Natural killer cell treated with Interleukin-12 subunit alpha and Interleukin-12 subunit beta and Interleukin-15 and Interleukin-18, amount 100 ng/mL, for 72 hours (primary cell): ENCODE measurements at regions not wholly inside any gene's neighbourhood (a gene's known extent, or its start where the extent isn't known, plus 50 kb on each side); places are given as distances from the start of the nearest gene placed in this dataset.
"Not testable (repeated sequence)": the region's sequence is repeated elsewhere in the genome, so short reads cannot be mapped to it uniquely, and the experiment has no call there.

Experiments
- ATAC-seq, 2 donors: fragments of 150-1000 bp; cut with Tn5 transposase in 1 of 2; sonication (Bioruptor Pico), chemical (Tn5 transposase) in 1 of 2; 2 replicates each; pipeline ENCODE4 v1.10.0; 2021
- DNase-seq: peaks from one replicate; pipeline ENCODE4 v3.0.0; 2022; ENCODE audit warnings: low spot score
- H3K27ac Mint-ChIP-seq, 2 donors: 1 replicate in 1 of 2; 2 replicates in 1 of 2; pipeline ENCODE4 v1.8.0; 2022; ENCODE audit warnings: mixed read lengths in 2 of 2, mild to moderate bottlenecking in 1 of 2, moderate library complexity in 1 of 2
- H3K27me3 Mint-ChIP-seq, 2 donors: 1 replicate in 1 of 2; 2 replicates in 1 of 2; pipeline ENCODE4 v1.8.0; 2022; ENCODE audit warnings: mixed read lengths in 2 of 2
- H3K36me3 Mint-ChIP-seq: one replicate; pipeline ENCODE4 v1.8.0; 2022; ENCODE audit warnings: mixed read lengths
- H3K4me1 Mint-ChIP-seq, 2 donors: 1 replicate in 1 of 2; 2 replicates in 1 of 2; pipeline ENCODE4 v1.8.0; 2022; ENCODE audit warnings: low read depth in 2 of 2, mixed read lengths in 2 of 2, mild to moderate bottlenecking in 1 of 2
- H3K4me3 Mint-ChIP-seq: one replicate; pipeline ENCODE4 v1.8.0; 2022; ENCODE audit warnings: mixed read lengths
- H3K9me3 Mint-ChIP-seq: 2 replicates; pipeline ENCODE4 v1.8.0; 2022; ENCODE audit warnings: mixed read lengths

GRCh38 chr7:46613551-46613950, 692.5 kb upstream of the IGFBP3 start:
- Mint-ChIP-seq H3K36me3 (no peaks in the 10 kb centered on the region), H3K4me3 (no peak overlapping the region), H3K9me3 (peaks cover 5% of the 10 kb centered on the region), H3K4me1 (no peaks in the 10 kb centered on the region), H3K27ac (no peak overlapping the region), H3K27me3 (no peaks in the 10 kb centered on the region)
- no peak for ATAC-seq
- DNase-seq = no peak

- no peaks in the 10 kb centered on the region for H3K27me3 Mint-ChIP-seq
Measured at GRCh38 chr7:46613116-46613515, 692.0 kb upstream of the IGFBP3 start.

GRCh38 chr7:46611508-46611907, 690.4 kb upstream of the IGFBP3 start:
- Mint-ChIP-seq H3K9me3 (peaks cover 5% of the 10 kb centered on the region), H3K4me1 (no peaks in the 10 kb centered on the region), H3K36me3 (no peaks in the 10 kb centered on the region), H3K27me3 (no peaks in the 10 kb centered on the region), H3K4me3 (no peak overlapping the region), H3K27ac (no peak overlapping the region)
- ATAC-seq (no peak), DNase-seq (no peak)

More at GRCh38 chr7:46613116-46613515, 692.0 kb upstream of the IGFBP3 start:
- ATAC-seq = no peak
- Mint-ChIP-seq H3K36me3 (no peaks in the 10 kb centered on the region), H3K9me3 (peaks cover 5% of the 10 kb centered on the region), H3K27ac (no peak overlapping the region), H3K4me3 (no peak overlapping the region), H3K4me1 (no peaks in the 10 kb centered on the region)
- no peak for DNase-seq

DNA sequence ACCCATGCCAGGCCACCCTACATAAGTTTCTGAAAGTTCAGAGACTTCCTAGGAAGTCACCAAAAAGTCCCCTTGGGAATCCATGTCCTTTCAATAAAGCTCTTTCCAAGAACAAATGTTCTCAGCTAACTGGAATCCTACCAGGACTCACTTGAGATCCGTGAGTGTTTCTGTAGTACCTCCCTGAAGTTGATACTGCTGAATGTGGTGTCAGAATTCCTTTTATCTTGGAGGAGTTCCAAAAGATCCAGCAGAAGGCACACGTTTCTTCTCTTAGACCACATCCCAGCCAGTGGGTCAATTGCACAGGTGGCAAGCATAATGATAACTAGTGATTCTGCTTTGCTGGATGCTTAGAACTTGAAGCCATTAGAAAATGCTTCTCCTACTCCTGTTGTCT, 689.7 kb upstream of the IGFBP3 start:
- Mint-ChIP-seq H3K27ac (no peak overlapping the region), H3K27me3 (no peaks in the 10 kb centered on the region), H3K9me3 (peaks cover 5% of the 10 kb centered on the region)

GRCh38 chr7:46607176-46607575, 686.1 kb upstream of the IGFBP3 start:
- no peak overlapping the region for H3K4me3 Mint-ChIP-seq
- no peak for ATAC-seq
- H3K27ac Mint-ChIP-seq = no peak overlapping the region
- H3K27me3 Mint-ChIP-seq = no peaks in the 10 kb centered on the region
- no peak for DNase-seq
- peaks cover 4% of the 10 kb centered on the region for H3K9me3 Mint-ChIP-seq
- H3K4me1 Mint-ChIP-seq = no peaks in the 10 kb centered on the region
- H3K36me3 Mint-ChIP-seq = no peaks in the 10 kb centered on the region

More for the DNA sequence above, 689.7 kb upstream of the IGFBP3 start:
- DNase-seq (no peak), ATAC-seq (no peak)
- no peaks in the 10 kb centered on the region for H3K4me1 Mint-ChIP-seq
- H3K4me3 Mint-ChIP-seq = no peak overlapping the region
- H3K36me3 Mint-ChIP-seq = no peaks in the 10 kb centered on the region

DNA sequence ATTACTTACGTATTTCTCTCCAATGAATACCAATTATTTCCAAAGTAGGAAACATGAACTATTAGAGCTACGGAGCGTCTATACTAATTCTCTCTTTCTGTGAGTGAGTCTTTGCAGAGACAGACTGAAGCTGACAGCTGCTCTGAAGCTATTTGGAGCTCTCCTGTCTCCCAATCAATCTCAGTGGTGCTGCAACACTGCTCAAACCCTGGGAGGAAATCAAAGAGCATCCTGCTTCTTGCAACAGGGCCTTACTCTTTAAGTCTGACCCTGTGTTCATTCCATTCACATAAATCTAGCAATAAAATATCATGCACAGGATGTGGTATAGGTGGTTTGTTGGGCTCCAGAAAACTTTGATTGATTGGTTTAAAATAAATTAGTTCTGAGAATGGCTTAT, 685.7 kb upstream of the IGFBP3 start:
- DNase-seq (no peak), ATAC-seq (no peak)
- Mint-ChIP-seq H3K4me1 (no peaks in the 10 kb centered on the region), H3K27ac (no peak overlapping the region), H3K27me3 (no peaks in the 10 kb centered on the region), H3K36me3 (no peaks in the 10 kb centered on the region), H3K9me3 (peaks cover 6% of the 10 kb centered on the region), H3K4me3 (no peak overlapping the region)

DNA sequence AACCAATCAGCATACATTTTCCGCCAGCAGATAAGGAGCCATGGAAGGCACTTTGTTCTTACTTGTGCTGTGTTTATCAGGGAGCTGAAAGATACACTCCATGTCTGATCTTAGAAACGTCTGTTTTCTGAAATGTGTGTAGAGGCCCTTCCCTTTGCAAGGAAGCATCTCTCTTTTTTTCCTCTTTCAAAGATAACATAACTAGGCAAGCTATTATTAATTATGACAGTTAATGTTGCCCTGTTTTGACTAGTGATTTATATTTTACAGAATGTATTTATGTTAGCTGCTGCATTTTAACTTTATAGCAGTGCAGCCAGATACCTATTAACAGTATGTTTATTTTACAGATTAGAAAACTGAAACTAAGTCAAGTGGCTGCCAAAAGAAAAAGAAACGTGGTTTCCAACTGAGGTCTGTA, 683.2 kb upstream of the IGFBP3 start:
- Mint-ChIP-seq H3K4me1 (no peaks in the 10 kb centered on the region), H3K4me3 (no peak overlapping the region), H3K27ac (no peak overlapping the region), H3K9me3 (peaks cover 11% of the 10 kb centered on the region), H3K27me3 (no peaks in the 10 kb centered on the region), H3K36me3 (no peaks in the 10 kb centered on the region)
- DNase-seq (no peak), ATAC-seq (no peak)

DNA sequence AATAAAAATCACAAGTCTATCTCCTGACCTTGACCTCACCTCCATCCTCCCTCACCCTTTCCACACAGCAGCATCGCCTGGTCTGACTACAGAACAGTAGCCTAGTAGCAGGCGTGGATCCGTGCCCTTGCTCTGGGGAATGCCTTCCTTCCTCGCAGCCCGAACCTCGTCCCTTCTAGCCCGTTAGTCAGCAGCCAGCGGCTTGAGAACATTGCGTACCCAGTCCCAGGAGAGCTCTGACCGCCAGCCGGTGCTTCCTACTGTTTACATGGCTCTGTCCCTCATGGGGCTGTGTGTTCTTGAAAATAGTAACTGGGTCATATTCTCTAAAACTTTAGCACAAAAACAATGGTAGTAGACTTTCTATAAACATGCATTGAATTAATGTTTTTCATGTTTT, 682.7 kb upstream of the IGFBP3 start:
- Mint-ChIP-seq H3K27ac (no peak overlapping the region), H3K4me3 (no peak overlapping the region), H3K36me3 (no peaks in the 10 kb centered on the region), H3K27me3 (no peaks in the 10 kb centered on the region), H3K4me1 (no peaks in the 10 kb centered on the region), H3K9me3 (peaks cover 12% of the 10 kb centered on the region)
- DNase-seq = no peak
- no peak for ATAC-seq

GRCh38 chr7:46603296-46603752, 682.3 kb upstream of the IGFBP3 start:
- H3K36me3 Mint-ChIP-seq = no peaks in the 10 kb centered on the region

DNA sequence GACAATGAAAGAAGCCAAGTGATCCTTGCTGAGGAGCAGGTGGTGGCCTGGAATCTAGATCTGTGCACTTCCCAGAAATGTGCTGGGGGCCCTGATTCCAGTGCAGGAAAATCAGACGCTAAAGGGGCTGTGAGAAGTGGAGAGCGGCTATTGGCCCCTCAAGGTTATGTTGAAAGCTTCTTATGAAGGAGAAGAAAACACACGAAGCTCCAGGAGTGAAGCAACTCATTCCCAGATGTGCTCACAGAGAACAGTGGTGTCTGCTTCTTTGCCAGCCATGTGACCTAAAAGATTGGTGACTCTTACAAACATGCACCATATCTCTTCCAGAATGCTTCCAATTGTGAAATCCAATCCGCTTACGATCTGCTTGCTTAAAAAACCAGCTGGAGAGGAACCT, 679.3 kb upstream of the IGFBP3 start:
- H3K4me3 Mint-ChIP-seq = no peak overlapping the region
- H3K27me3 Mint-ChIP-seq = no peaks in the 10 kb centered on the region
- DNase-seq (no peak), ATAC-seq (no peak)
- H3K36me3 Mint-ChIP-seq = no peaks in the 10 kb centered on the region
- H3K27ac Mint-ChIP-seq = no peak overlapping the region
- H3K9me3 Mint-ChIP-seq = peaks cover 12% of the 10 kb centered on the region
- H3K4me1 Mint-ChIP-seq = no peaks in the 10 kb centered on the region

More at GRCh38 chr7:46603296-46603752, 682.3 kb upstream of the IGFBP3 start:
- no peak overlapping the region for H3K4me3 Mint-ChIP-seq
- H3K9me3 Mint-ChIP-seq = peaks cover 12% of the 10 kb centered on the region
- no peak for DNase-seq
- ATAC-seq = no peak
- H3K27me3 Mint-ChIP-seq = no peaks in the 10 kb centered on the region
- H3K4me1 Mint-ChIP-seq = no peaks in the 10 kb centered on the region
- H3K27ac Mint-ChIP-seq = no peak overlapping the region

DNA sequence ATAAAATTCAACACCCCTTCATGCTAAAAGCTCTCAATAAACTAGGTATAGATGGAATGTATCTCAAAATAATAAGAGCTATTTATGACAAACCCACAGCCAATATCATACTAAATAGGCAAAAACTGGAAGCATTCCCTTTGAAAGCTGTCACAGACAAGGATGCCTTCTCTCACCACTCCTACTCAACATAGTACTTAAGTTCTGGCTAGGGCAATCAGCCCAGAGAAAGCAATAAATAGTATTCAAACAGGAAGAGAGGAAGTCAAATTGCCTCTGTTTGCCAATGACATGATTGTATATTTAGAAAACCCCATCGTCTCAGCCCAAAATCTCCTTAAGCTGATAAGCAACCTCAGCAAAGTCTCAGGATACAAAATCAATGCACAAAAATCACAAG, 673.8 kb upstream of the IGFBP3 start:
- not testable (repeated sequence) for H3K4me3 Mint-ChIP-seq, H3K4me1 Mint-ChIP-seq, H3K27ac Mint-ChIP-seq, ATAC-seq, DNase-seq, H3K27me3 Mint-ChIP-seq, H3K36me3 Mint-ChIP-seq
- H3K9me3 Mint-ChIP-seq = peaks cover 23% of the 10 kb centered on the region

DNA sequence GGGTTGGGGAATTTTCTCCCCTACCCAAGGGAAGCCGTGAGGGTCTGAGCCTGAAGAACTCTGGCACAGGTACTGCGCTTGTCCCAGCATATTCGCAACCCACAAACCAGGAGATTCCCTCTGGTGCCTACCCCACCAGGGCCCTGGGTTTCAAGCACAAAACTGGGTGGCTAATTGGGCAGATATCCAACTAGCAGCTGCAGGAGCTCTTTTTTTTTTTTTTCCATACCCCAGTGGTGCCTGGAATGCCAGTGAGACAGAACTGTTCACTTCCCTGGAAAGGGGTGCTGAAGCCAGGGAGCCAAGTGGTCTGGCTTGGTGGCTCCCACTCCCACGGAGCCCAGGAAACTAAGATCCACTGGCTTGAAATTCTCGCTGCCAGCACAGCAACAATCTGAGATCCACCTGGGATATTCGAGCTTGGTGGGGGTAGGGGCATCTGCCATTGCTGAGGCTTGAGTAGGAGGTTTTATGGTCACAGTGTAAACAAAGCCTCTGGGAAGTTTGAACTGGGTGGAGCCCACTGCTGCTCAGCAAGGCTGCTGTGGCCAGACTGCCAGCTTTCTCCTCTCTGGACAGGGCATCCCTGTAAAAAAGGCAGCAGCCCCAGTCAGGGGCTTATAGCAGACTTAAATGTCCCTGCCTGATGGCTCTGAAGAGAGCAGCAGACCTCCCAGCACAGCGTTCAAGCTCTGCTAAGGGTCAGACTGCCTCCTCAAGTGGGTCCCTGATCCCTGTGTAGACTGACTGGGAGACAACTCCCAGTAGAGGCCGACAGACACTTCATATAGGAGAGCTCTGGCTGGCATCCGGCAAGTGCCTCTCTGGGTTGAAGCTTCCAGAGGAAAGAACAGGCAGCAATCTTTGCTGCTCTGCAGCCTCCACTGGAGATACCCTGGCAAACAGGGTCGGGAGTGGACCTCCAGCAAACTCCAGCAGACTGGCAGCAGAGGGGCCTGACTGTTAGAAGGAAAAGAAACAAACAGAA, 670.1 kb upstream of the IGFBP3 start:
- not testable (repeated sequence) for ATAC-seq, H3K27ac Mint-ChIP-seq, H3K4me3 Mint-ChIP-seq, H3K27me3 Mint-ChIP-seq, DNase-seq, H3K36me3 Mint-ChIP-seq, H3K4me1 Mint-ChIP-seq
- peaks cover 28% of the 10 kb centered on the region for H3K9me3 Mint-ChIP-seq

- H3K4me3 Mint-ChIP-seq = no peak overlapping the region
- peaks cover 4% of the 10 kb centered on the region for H3K36me3 Mint-ChIP-seq
- H3K4me1 Mint-ChIP-seq = no peaks in the 10 kb centered on the region
- no peaks in the 10 kb centered on the region for H3K27me3 Mint-ChIP-seq
- ATAC-seq = no peak
- no peak overlapping the region for H3K27ac Mint-ChIP-seq
- no peak for DNase-seq
- peaks cover 33% of the 10 kb centered on the region for H3K9me3 Mint-ChIP-seq
Measured at GRCh38 chr7:46589286-46589685, 668.2 kb upstream of the IGFBP3 start.

- Mint-ChIP-seq H3K27me3 (no peaks in the 10 kb centered on the region), H3K27ac (no peak overlapping the region), H3K4me3 (no peak overlapping the region), H3K4me1 (no peaks in the 10 kb centered on the region), H3K36me3 (no peaks in the 10 kb centered on the region), H3K9me3 (peaks cover 22% of the 10 kb centered on the region)
- no peak for DNase-seq
- no peak for ATAC-seq
Measured at GRCh38 chr7:46586406-46586805, 665.3 kb upstream of the IGFBP3 start.
